NT2/D1 (cell line): ENCODE measurements at regions not wholly inside any gene's neighbourhood (a gene's known extent, or its start where the extent isn't known, plus 50 kb on each side); places are given as distances from the start of the nearest gene placed in this dataset.

Source experiments
- SUZ12 ChIP-seq: IDR thresholded peaks from 2 replicates; pipeline ENCODE4 v1.6.1; 2011; ENCODE audit not compliant: insufficient read length, insufficient read depth; ENCODE audit errors: extremely low read depth
- YY1 ChIP-seq: IDR thresholded peaks from 2 replicates; pipeline ENCODE4 v1.6.1; 2011; ENCODE audit not compliant: insufficient read length, insufficient read depth

GRCh38 chr3:34019158-34019557, 220.7 kb downstream of the PDCD6IP start:
- TF ChIP-seq YY1 = no peak
- TF ChIP-seq SUZ12 = no peak
